Smooth muscle cell (in vitro differentiated cells): ENCODE measurements at regions not wholly inside any gene's neighbourhood (a gene's known extent, or its start where the extent isn't known, plus 50 kb on each side); places are given as distances from the start of the nearest gene placed in this dataset.

Experiments
- DNase-seq: peaks from one replicate; lab custom pipeline; 2025; ENCODE audit not compliant: unreplicated experiment; lab: John Stamatoyannopoulos, UW
- H2AFZ ChIP-seq: fragments of 200-600 bp; sonication (generic); 2 replicates; pipeline ENCODE4 v1.6.0; 2016; ENCODE audit warnings: antibody characterized with exemption, low read depth, mild to moderate bottlenecking
- H3F3A ChIP-seq: fragments of 200-600 bp; sonication (generic); 2 replicates; pipeline ENCODE4 v1.6.0; 2017; ENCODE audit warnings: antibody characterized with exemption, low read depth
- H3K27ac ChIP-seq: fragments of 200-600 bp; sonication (generic); 2 replicates; pipeline ENCODE4 v1.5.1; 2016; ENCODE audit warnings: low read depth, mild to moderate bottlenecking
- H3K27me3 ChIP-seq: fragments of 200-600 bp; sonication (generic); 2 replicates; pipeline ENCODE4 v1.6.1; 2016; ENCODE audit warnings: low read depth, mild to moderate bottlenecking
- H3K36me3 ChIP-seq: fragments of 200-600 bp; sonication (generic); 2 replicates; pipeline ENCODE4 v1.5.1; 2016; ENCODE audit warnings: low read depth
- H3K4me1 ChIP-seq: fragments of 200-600 bp; sonication (generic); 2 replicates; pipeline ENCODE4 v1.5.1; 2016; ENCODE audit warnings: low read depth
- H3K4me2 ChIP-seq: fragments of 200-600 bp; sonication (generic); 2 replicates; pipeline ENCODE4 v1.6.0; 2016; ENCODE audit warnings: mild to moderate bottlenecking
- H3K4me3 ChIP-seq: fragments of 200-600 bp; sonication (generic); 2 replicates; pipeline ENCODE4 v1.5.1; 2016; ENCODE audit warnings: mild to moderate bottlenecking
- H3K79me2 ChIP-seq: fragments of 200-600 bp; sonication (generic); 2 replicates; pipeline ENCODE4 v1.6.0; 2016; ENCODE audit warnings: low read depth, mild to moderate bottlenecking
- H3K9ac ChIP-seq: fragments of 200-600 bp; sonication (generic); 2 replicates; pipeline ENCODE4 v1.6.0; 2016; ENCODE audit warnings: low read depth
- H3K9me3 ChIP-seq: fragments of 200-600 bp; sonication (generic); replicated peaks from 2 replicates; pipeline ENCODE4 v1.5.1; 2016; ENCODE audit warnings: low read depth
- H4K20me1 ChIP-seq: fragments of 200-600 bp; sonication (generic); 2 replicates; pipeline ENCODE4 v1.6.0; 2016; ENCODE audit warnings: low read depth
- WGBS: methylation state at CpG from one replicate; pipeline ENCODE4 v1.1.7; 2016; ENCODE audit warnings: low lambda C conversion rate; 5-methylcytosine and 5-hydroxymethylcytosine counted together
- TF ChIP-seq, protein P1 (sequence below): fragments of 200-600 bp; sonication (generic); IDR thresholded peaks from 2 replicates; pipeline ENCODE4 v1.5.1; 2017; ENCODE audit warnings: borderline replicate concordance, mild to moderate bottlenecking, antibody characterized with exemption; ENCODE audit not compliant: insufficient read depth, poor library complexity, severe bottlenecking

DNA sequence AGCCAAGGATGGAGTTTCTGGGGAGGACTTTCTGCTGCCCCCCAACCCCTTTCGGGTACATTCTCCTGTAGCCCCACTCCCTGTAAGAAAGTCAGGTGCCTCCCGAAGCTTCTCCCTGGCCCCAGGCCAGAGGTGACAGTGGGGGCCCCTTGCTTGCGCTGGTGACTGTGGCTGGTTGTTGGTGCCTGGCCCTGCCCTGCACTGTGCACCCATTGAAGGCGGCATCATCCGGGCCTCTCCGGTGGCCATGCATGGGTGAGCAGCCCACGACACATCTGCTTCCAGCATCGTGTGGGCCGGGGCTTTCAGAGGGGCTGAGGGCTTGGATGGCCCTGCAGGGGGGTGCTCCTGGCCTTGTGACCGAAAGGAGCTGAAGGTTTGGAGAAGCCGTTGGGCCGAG, 297.0 kb downstream of the SEC14L1 start:
- Histone ChIP-seq H3K4me1 (peaks cover 46% of the 10 kb centered on the region), H4K20me1 (peaks cover 100% of the 10 kb centered on the region), H3F3A (peaks cover 27% of the 10 kb centered on the region), H3K4me3 (no peak overlapping the region), H3K4me2 (no peak overlapping the region), H3K27ac (no peak overlapping the region), H3K9ac (no peak overlapping the region), H3K27me3 (no peaks in the 10 kb centered on the region), H2AFZ (no peak overlapping the region), H3K9me3 (no peaks in the 10 kb centered on the region), H3K79me2 (peaks cover 87% of the 10 kb centered on the region), H3K36me3 (no peaks in the 10 kb centered on the region)
- TF ChIP-seq, protein P1, sequence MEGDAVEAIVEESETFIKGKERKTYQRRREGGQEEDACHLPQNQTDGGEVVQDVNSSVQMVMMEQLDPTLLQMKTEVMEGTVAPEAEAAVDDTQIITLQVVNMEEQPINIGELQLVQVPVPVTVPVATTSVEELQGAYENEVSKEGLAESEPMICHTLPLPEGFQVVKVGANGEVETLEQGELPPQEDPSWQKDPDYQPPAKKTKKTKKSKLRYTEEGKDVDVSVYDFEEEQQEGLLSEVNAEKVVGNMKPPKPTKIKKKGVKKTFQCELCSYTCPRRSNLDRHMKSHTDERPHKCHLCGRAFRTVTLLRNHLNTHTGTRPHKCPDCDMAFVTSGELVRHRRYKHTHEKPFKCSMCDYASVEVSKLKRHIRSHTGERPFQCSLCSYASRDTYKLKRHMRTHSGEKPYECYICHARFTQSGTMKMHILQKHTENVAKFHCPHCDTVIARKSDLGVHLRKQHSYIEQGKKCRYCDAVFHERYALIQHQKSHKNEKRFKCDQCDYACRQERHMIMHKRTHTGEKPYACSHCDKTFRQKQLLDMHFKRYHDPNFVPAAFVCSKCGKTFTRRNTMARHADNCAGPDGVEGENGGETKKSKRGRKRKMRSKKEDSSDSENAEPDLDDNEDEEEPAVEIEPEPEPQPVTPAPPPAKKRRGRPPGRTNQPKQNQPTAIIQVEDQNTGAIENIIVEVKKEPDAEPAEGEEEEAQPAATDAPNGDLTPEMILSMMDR, result no peak
- 93% methylated on average over 12 of the region's 12 CpGs for WGBS
- DNase-seq, result no peak

DNA sequence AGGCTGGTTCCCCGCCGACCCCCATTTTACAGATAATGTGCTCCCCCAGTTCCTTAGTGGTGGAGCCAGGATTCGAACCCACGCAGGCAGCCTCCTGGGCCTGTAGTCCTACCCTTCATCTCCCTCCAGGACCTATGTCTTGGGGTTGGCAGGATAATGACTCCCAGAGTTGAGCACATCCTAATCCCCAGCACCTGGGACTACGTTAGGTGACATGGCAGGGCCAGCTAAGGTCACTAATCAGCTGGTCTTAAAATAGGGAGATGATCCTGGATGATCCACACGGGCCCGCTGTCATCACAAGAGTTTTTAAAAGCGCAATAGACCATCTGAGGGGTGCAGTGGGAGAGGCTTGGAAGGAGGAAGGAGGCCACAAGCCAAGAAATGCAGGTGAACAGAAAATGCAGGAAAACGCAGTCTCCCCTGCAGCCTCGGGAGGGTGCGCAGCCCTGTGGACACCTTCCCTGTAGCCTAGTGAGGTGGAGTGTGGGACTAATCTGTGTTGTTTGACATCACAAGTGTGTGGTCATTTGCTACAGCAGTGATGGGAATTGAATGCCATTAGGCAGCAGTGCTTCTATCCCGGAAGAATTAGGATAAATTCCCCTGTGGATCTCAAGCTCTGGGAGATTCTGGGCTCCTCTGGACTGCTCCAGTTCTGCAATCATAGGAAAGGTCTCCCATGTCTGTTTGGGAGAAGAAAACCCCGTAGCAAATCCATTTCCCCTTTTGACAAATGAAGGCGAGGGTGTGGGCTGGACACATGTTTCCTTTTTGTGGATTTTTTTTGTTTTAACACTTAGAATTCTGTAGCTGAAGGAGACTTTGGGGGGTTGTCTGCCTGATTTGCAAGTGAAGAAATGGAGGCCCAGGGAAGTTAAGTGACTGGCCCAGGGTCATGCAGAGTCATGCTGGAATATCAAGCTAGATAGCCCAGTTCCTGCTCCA, 297.7 kb downstream of the SEC14L1 start:
- no peak overlapping the region for H3K9ac ChIP-seq
- no peaks in the 10 kb centered on the region for H3K9me3 ChIP-seq
- H3F3A ChIP-seq, result peaks cover 29% of the 10 kb centered on the region
- no peaks in the 10 kb centered on the region for H3K36me3 ChIP-seq
- peaks cover 100% of the 10 kb centered on the region for H4K20me1 ChIP-seq
- no peak overlapping the region for H3K27ac ChIP-seq
- WGBS, result 91% methylated on average over 14 of the region's 14 CpGs
- H3K79me2 ChIP-seq, result peaks cover 92% of the 10 kb centered on the region
- TF ChIP-seq, protein P1, result no peak
- DNase-seq, result no peak
- H3K4me3 ChIP-seq, result no peak overlapping the region
- no peak overlapping the region for H3K4me2 ChIP-seq
- peaks cover 43% of the 10 kb centered on the region for H3K4me1 ChIP-seq
- no peaks in the 10 kb centered on the region for H3K27me3 ChIP-seq
- no peak overlapping the region for H2AFZ ChIP-seq

DNA sequence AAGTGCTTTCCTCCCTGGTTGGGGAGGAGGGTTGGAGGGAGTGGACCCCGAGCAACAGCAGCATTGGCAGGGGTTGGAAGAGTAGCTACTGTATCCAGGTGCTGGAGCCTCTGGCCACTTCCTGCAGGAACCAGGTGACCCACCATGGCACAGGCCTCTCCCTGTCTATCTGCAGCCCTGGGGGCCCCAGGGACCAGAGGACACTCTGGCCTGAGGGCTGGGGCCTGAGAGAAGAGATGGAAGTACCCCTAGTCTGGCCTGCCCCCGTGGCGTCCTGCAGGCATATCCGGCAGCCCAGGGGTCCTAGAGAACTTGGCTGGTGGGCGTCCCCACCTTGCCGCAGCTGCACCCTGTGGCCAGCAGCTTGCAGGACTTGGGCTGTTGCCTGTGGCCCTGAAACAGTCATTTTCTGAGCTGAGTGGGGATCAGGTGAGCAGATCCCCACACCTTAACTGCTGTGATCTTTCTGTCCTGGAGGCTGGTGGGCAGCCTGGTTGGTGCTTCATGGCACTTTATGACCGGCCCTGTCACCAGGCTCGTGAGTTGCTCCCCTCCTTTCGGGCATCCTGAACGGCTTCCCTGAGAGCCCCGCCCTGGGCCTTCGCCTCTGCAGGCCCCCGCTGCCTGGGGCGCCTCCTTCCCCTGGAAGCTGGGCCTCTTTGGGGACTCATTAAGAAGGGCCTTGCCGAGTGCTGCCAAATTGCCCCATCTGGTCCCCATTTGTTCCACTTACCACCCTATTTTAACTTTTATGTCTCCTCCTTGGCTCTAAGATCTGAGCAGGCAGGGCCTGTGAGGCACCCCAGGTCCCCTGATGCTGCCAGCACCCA, 298.6 kb downstream of the SEC14L1 start:
- Histone ChIP-seq H3K4me1 (peaks cover 34% of the 10 kb centered on the region), H3K27me3 (no peaks in the 10 kb centered on the region), H3K79me2 (peaks cover 94% of the 10 kb centered on the region), H3K4me3 (no peak overlapping the region), H3K4me2 (no peak overlapping the region), H4K20me1 (peaks cover 100% of the 10 kb centered on the region), H3F3A (peaks cover 35% of the 10 kb centered on the region), H3K9ac (no peak overlapping the region), H3K27ac (no peak overlapping the region), H3K36me3 (no peaks in the 10 kb centered on the region), H3K9me3 (no peaks in the 10 kb centered on the region), H2AFZ (no peak overlapping the region)
- 83% methylated on average over 15 of the region's 15 CpGs for WGBS
- TF ChIP-seq, protein P1, result no peak
- DNase-seq, result no peak
